ENCODE measurements at regions not wholly inside any gene's neighbourhood (a gene's known extent, or its start where the extent isn't known, plus 50 kb on each side); places are given as distances from the start of the nearest gene placed in this dataset.

GRCh38 chr2:51855683-51856082, 823.8 kb upstream of the NRXN1 start:
- Histone ChIP-seq H3K4me3 (no peak overlapping the region), H3K4me1 (no peaks in the 10 kb centered on the region), H3K27ac (no peak overlapping the region), H3K9me3 (no peaks in the 10 kb centered on the region), H3K27me3 (no peaks in the 10 kb centered on the region), H3K36me3 (no peaks in the 10 kb centered on the region)
- intact Hi-C loops (cut with DNase I; ENCODE audit: low total_unique reads) (no loop called here), in situ Hi-C loops (cut with MboI; ENCODE audit: low pct_ligation_motif_present in 1 of 4, low pct_unique_long_range_greater_than_20kb in 1 of 4, low sequenced_read_pairs in 3 of 4) (no loop called here)
- DNase-seq: no peak
- TF ChIP-seq POLR2A (IDR thresholded peaks at IDR 0.05) (no peak), POLR2AphosphoS5 (IDR thresholded peaks at IDR 0.05) (no peak), EP300 (IDR thresholded peaks at IDR 0.05; ENCODE audit: low read depth) (no peak), CTCF (IDR thresholded peaks at IDR 0.05) (no peak)
- 60 to 71% methylated on average over 1 of the region's 1 CpG for WGBS, 2 donors (ENCODE audit: low coverage in 1 of 2)

- Histone ChIP-seq H3K27me3 (no peaks in the 10 kb centered on the region), H3K9me3 (no peaks in the 10 kb centered on the region), H3K4me1 (no peaks in the 10 kb centered on the region), H3K4me3 (no peak overlapping the region), H3K36me3 (no peaks in the 10 kb centered on the region), H3K27ac (no peak overlapping the region)
- in situ Hi-C loops (cut with MboI; ENCODE audit: low pct_ligation_motif_present in 1 of 4, low pct_unique_long_range_greater_than_20kb in 1 of 4, low sequenced_read_pairs in 3 of 4): no loop called here
- intact Hi-C loops (cut with DNase I; ENCODE audit: low total_unique reads): no loop called here
- TF ChIP-seq POLR2A (IDR thresholded peaks at IDR 0.05): no peak
- no peak for TF ChIP-seq POLR2AphosphoS5 (IDR thresholded peaks at IDR 0.05)
- no peak for TF ChIP-seq CTCF (IDR thresholded peaks at IDR 0.05)
- TF ChIP-seq EP300 (IDR thresholded peaks at IDR 0.05; ENCODE audit: low read depth): no peak
- DNase-seq: no peak
Observed at GRCh38 chr2:51846796-51847195, 814.9 kb upstream of the NRXN1 start.

- in situ Hi-C loops (cut with MboI; ENCODE audit: low pct_ligation_motif_present in 1 of 4, low pct_unique_long_range_greater_than_20kb in 1 of 4, low sequenced_read_pairs in 3 of 4): no loop called here
- Histone ChIP-seq H3K4me3 (no peak overlapping the region), H3K27me3 (no peaks in the 10 kb centered on the region), H3K36me3 (no peaks in the 10 kb centered on the region), H3K27ac (no peak overlapping the region), H3K4me1 (no peaks in the 10 kb centered on the region), H3K9me3 (no peaks in the 10 kb centered on the region)
- no peak for TF ChIP-seq CTCF (IDR thresholded peaks at IDR 0.05)
- no peak for TF ChIP-seq POLR2AphosphoS5 (IDR thresholded peaks at IDR 0.05)
- no peak for TF ChIP-seq POLR2A (IDR thresholded peaks at IDR 0.05)
- TF ChIP-seq EP300 (IDR thresholded peaks at IDR 0.05; ENCODE audit: low read depth): no peak
- intact Hi-C loops (cut with DNase I; ENCODE audit: low total_unique reads): no loop called here
- DNase-seq: no peak
Observed at GRCh38 chr2:51846018-51846417, 814.1 kb upstream of the NRXN1 start.

- Histone ChIP-seq H3K27ac (no peak overlapping the region), H3K9me3 (no peaks in the 10 kb centered on the region), H3K4me1 (no peaks in the 10 kb centered on the region), H3K4me3 (no peak overlapping the region), H3K36me3 (no peaks in the 10 kb centered on the region), H3K27me3 (no peaks in the 10 kb centered on the region)
- DNase-seq: no peak
- in situ Hi-C loops (cut with MboI; ENCODE audit: low pct_ligation_motif_present in 1 of 4, low pct_unique_long_range_greater_than_20kb in 1 of 4, low sequenced_read_pairs in 3 of 4) (no loop called here), intact Hi-C loops (cut with DNase I; ENCODE audit: low total_unique reads) (no loop called here)
- 45 to 49% methylated on average over 3 of the region's 3 CpGs for WGBS, 2 donors (ENCODE audit: low coverage in 1 of 2)
- no peak for TF ChIP-seq POLR2AphosphoS5 (IDR thresholded peaks at IDR 0.05)
- no peak for TF ChIP-seq POLR2A (IDR thresholded peaks at IDR 0.05)
- TF ChIP-seq EP300 (IDR thresholded peaks at IDR 0.05; ENCODE audit: low read depth): no peak
- no peak for TF ChIP-seq CTCF (IDR thresholded peaks at IDR 0.05)
Observed at GRCh38 chr2:51844596-51844995, 812.7 kb upstream of the NRXN1 start.

Data from transverse colon (tissue), 4 donors.